ENCODE measurements at regions not wholly inside any gene's neighbourhood (a gene's known extent, or its start where the extent isn't known, plus 50 kb on each side); places are given as distances from the start of the nearest gene placed in this dataset.

DNA sequence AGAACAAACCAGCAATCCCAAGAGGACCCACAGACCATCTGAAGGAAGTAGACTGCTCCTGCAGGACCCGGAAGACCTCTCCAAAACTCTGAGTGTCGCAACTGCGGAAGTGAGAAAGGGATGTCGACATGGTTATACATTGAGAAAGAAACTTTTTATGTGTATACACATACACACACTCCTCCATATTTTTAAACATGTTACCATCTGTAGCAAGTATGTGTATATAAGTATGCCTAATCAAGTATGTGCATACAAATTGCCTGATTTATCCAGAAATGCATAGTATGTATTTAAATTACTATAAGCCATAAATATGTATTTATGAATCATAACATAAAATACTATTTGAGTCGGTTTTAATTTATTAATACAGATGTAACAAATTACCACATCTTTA lies 1220.7 kb downstream of the CDY2B start:
- no peaks in the 10 kb centered on the region for H3K4me1 ChIP-seq (ENCODE audit: control insufficient read depth in 2 of 2, insufficient read depth in 1 of 2, low read depth in 1 of 2, low read length in 2 of 2)
- H3K9me3 ChIP-seq (replicated peaks in 1 of 2; ENCODE audit: control insufficient read depth in 2 of 2, insufficient read depth in 1 of 2, low read depth in 1 of 2, low read length in 2 of 2): no peaks in the 10 kb centered on the region

DNA sequence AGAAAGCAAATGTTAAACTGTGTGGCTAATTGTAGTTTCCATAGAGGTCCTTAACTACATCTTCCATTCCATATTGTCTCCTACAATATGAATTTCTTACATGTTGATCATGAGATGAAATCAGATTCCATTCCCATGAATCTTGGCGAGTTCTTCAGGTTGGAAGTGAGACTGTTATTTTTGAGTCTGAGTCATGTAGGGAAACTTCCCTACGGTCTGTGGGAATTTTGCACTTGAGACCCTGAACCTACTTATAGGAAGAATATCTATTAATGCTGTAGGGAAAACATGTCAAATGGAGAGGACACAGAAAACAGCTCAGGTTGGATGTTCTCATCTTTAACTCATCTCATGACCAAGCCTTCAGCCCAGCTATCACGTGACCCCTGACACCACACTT lies 1226.0 kb downstream of the CDY2B start:
- H3K18ac ChIP-seq (ENCODE audit: low read length): no peak overlapping the region
- H3K27ac ChIP-seq (replicated peaks; ENCODE audit: low read length): no peak overlapping the region
- H3K9ac ChIP-seq (ENCODE audit: low read depth, low read length, poor library complexity): no peak overlapping the region
- H3K14ac ChIP-seq (ENCODE audit: low read length): no peak overlapping the region
- no peak overlapping the region for H3K4me2 ChIP-seq (ENCODE audit: insufficient read depth, low read length, poor library complexity, severe bottlenecking)
- no peak overlapping the region for H3K4me3 ChIP-seq (ENCODE audit: low read length in 2 of 2)
- no peak overlapping the region for H2BK12ac ChIP-seq (ENCODE audit: low read length)
- DNase-seq (ENCODE audit: low spot score): no peak
- H3K4ac ChIP-seq (ENCODE audit: low read length): no peak overlapping the region
- H3K27me3 ChIP-seq (ENCODE audit: control insufficient read depth in 3 of 3, insufficient read depth in 3 of 3, low read depth in 1 of 3, low read length in 3 of 3): no peaks in the 10 kb centered on the region
- H3K23ac ChIP-seq (ENCODE audit: low read depth, low read length, poor library complexity): no peak overlapping the region
- H4K8ac ChIP-seq (ENCODE audit: low read depth, low read length): no peak overlapping the region
- H4K91ac ChIP-seq (ENCODE audit: low read depth, low read length, poor library complexity): no peak overlapping the region
- no peaks in the 10 kb centered on the region for H3K36me3 ChIP-seq (replicated peaks in 1 of 2; ENCODE audit: control insufficient read depth in 2 of 2, insufficient read depth in 2 of 2, low read length in 2 of 2)
- H3K4me1 ChIP-seq (ENCODE audit: control insufficient read depth in 2 of 2, insufficient read depth in 1 of 2, low read depth in 1 of 2, low read length in 2 of 2): no peaks in the 10 kb centered on the region
- H3K9me3 ChIP-seq (replicated peaks in 1 of 2; ENCODE audit: control insufficient read depth in 2 of 2, insufficient read depth in 1 of 2, low read depth in 1 of 2, low read length in 2 of 2): no peaks in the 10 kb centered on the region
- no peak overlapping the region for H2AFZ ChIP-seq (ENCODE audit: low read length)
- no peak overlapping the region for H2BK5ac ChIP-seq (ENCODE audit: low read length)
- no peak overlapping the region for H2BK15ac ChIP-seq (ENCODE audit: low read length)
- H3K79me1 ChIP-seq (ENCODE audit: low read depth, low read length): no peaks in the 10 kb centered on the region
- no peak overlapping the region for H2AK5ac ChIP-seq (ENCODE audit: low read depth, low read length)
- H2BK120ac ChIP-seq (ENCODE audit: low read depth, low read length): no peak overlapping the region
- WGBS, 2 donors (ENCODE audit: extremely low coverage in 2 of 2, insufficient read length in 2 of 2, insufficient replicate concordance in 1 of 2): no CpG with 5 or more reads among the region's 3 CpGs

More for the DNA sequence above, 1220.7 kb downstream of the CDY2B start:
- H2BK120ac ChIP-seq (ENCODE audit: low read depth, low read length): no peak overlapping the region
- H3K4me2 ChIP-seq (ENCODE audit: insufficient read depth, low read length, poor library complexity, severe bottlenecking): no peak overlapping the region
- H3K79me1 ChIP-seq (ENCODE audit: low read depth, low read length): no peaks in the 10 kb centered on the region
- no peak overlapping the region for H2BK12ac ChIP-seq (ENCODE audit: low read length)
- no peak overlapping the region for H3K9ac ChIP-seq (ENCODE audit: low read depth, low read length, poor library complexity)
- no peak overlapping the region for H3K23ac ChIP-seq (ENCODE audit: low read depth, low read length, poor library complexity)
- H3K18ac ChIP-seq (ENCODE audit: low read length): no peak overlapping the region
- no peak overlapping the region for H4K8ac ChIP-seq (ENCODE audit: low read depth, low read length)
- no peak overlapping the region for H2BK15ac ChIP-seq (ENCODE audit: low read length)
- no peak for DNase-seq (ENCODE audit: low spot score)
- H2AFZ ChIP-seq (ENCODE audit: low read length): no peak overlapping the region
- H3K36me3 ChIP-seq (replicated peaks in 1 of 2; ENCODE audit: control insufficient read depth in 2 of 2, insufficient read depth in 2 of 2, low read length in 2 of 2): no peaks in the 10 kb centered on the region
- H3K4me3 ChIP-seq (ENCODE audit: low read length in 2 of 2): no peak overlapping the region
- no peaks in the 10 kb centered on the region for H3K27me3 ChIP-seq (ENCODE audit: control insufficient read depth in 3 of 3, insufficient read depth in 3 of 3, low read depth in 1 of 3, low read length in 3 of 3)
- WGBS, 2 donors (ENCODE audit: extremely low coverage in 2 of 2, insufficient read length in 2 of 2, insufficient replicate concordance in 1 of 2): no CpG with 5 or more reads among the region's 5 CpGs
- no peak overlapping the region for H2BK5ac ChIP-seq (ENCODE audit: low read length)
- H3K4ac ChIP-seq (ENCODE audit: low read length): no peak overlapping the region
- H2AK5ac ChIP-seq (ENCODE audit: low read depth, low read length): no peak overlapping the region
- H3K14ac ChIP-seq (ENCODE audit: low read length): no peak overlapping the region
- no peak overlapping the region for H4K91ac ChIP-seq (ENCODE audit: low read depth, low read length, poor library complexity)
- H3K27ac ChIP-seq (replicated peaks; ENCODE audit: low read length): no peak overlapping the region

DNA sequence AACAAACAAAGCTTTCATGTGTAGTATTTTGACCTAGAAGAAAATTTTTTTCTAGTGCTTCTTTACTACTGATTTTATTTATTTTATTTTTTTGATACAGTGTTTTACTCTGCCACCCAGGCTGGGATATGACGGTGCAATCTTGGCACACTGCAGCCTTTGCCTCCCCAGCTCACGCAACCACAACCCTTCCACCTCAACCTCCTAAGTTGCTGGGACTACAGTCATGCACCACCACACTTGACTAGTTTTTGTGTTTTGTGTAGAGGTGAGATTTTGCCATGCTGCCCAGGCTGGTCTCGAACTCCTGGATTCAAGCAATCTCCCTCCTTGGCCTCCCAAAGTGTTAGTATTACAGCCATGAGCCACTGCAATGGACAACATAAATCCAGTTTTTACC lies 1234.0 kb downstream of the CDY2B start:
- Histone ChIP-seq H2BK15ac (ENCODE audit: low read length) (no peak overlapping the region), H3K27ac (replicated peaks; ENCODE audit: low read length) (no peak overlapping the region), H2BK120ac (ENCODE audit: low read depth, low read length) (no peak overlapping the region), H3K9ac (ENCODE audit: low read depth, low read length, poor library complexity) (no peak overlapping the region), H2BK12ac (ENCODE audit: low read length) (no peak overlapping the region), H2AK5ac (ENCODE audit: low read depth, low read length) (no peak overlapping the region), H3K9me3 (replicated peaks in 1 of 2; ENCODE audit: control insufficient read depth in 2 of 2, insufficient read depth in 1 of 2, low read depth in 1 of 2, low read length in 2 of 2) (no peaks in the 10 kb centered on the region), H4K8ac (ENCODE audit: low read depth, low read length) (no peak overlapping the region), H3K4me1 (ENCODE audit: control insufficient read depth in 2 of 2, insufficient read depth in 1 of 2, low read depth in 1 of 2, low read length in 2 of 2) (no peaks in the 10 kb centered on the region), H3K36me3 (replicated peaks in 1 of 2; ENCODE audit: control insufficient read depth in 2 of 2, insufficient read depth in 2 of 2, low read length in 2 of 2) (no peaks in the 10 kb centered on the region), H3K23ac (ENCODE audit: low read depth, low read length, poor library complexity) (no peak overlapping the region), H3K18ac (ENCODE audit: low read length) (no peak overlapping the region), H3K4me3 (ENCODE audit: low read length in 2 of 2) (no peak overlapping the region), H4K91ac (ENCODE audit: low read depth, low read length, poor library complexity) (no peak overlapping the region), H3K27me3 (ENCODE audit: control insufficient read depth in 3 of 3, insufficient read depth in 3 of 3, low read depth in 1 of 3, low read length in 3 of 3) (no peaks in the 10 kb centered on the region), H2AFZ (ENCODE audit: low read length) (no peak overlapping the region), H3K4ac (ENCODE audit: low read length) (no peak overlapping the region), H2BK5ac (ENCODE audit: low read length) (no peak overlapping the region), H3K79me1 (ENCODE audit: low read depth, low read length) (no peaks in the 10 kb centered on the region), H3K4me2 (ENCODE audit: insufficient read depth, low read length, poor library complexity, severe bottlenecking) (no peak overlapping the region), H3K14ac (ENCODE audit: low read length) (no peak overlapping the region)
- WGBS, 2 donors (ENCODE audit: extremely low coverage in 2 of 2, insufficient read length in 2 of 2, insufficient replicate concordance in 1 of 2): no CpG with 5 or more reads among the region's 3 CpGs
- no peak for DNase-seq (ENCODE audit: low spot score)

DNA sequence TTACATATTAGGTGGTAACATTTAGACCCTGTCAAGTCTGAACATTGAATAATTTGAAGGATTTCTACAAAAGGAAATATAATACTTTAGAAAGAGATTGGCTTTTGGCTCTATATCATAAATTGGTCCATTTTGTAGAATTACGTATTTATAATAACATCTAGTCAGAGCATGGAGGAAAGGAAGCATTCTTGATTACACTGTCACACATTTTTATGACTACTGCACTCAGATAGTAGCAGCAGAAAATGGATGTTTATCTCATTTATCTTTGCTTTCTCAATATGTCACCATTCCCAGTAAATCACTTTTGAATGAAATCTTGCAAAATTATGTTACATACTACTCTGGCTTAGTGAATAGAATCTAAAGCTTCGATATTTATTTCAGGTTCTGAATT lies 1234.6 kb downstream of the CDY2B start:
- Histone ChIP-seq H3K23ac (ENCODE audit: low read depth, low read length, poor library complexity) (no peak overlapping the region), H3K4me2 (ENCODE audit: insufficient read depth, low read length, poor library complexity, severe bottlenecking) (no peak overlapping the region), H3K4ac (ENCODE audit: low read length) (no peak overlapping the region), H2BK120ac (ENCODE audit: low read depth, low read length) (no peak overlapping the region), H3K9me3 (replicated peaks in 1 of 2; ENCODE audit: control insufficient read depth in 2 of 2, insufficient read depth in 1 of 2, low read depth in 1 of 2, low read length in 2 of 2) (no peaks in the 10 kb centered on the region), H3K4me1 (ENCODE audit: control insufficient read depth in 2 of 2, insufficient read depth in 1 of 2, low read depth in 1 of 2, low read length in 2 of 2) (no peaks in the 10 kb centered on the region), H2AFZ (ENCODE audit: low read length) (no peak overlapping the region), H3K27me3 (ENCODE audit: control insufficient read depth in 3 of 3, insufficient read depth in 3 of 3, low read depth in 1 of 3, low read length in 3 of 3) (no peaks in the 10 kb centered on the region), H2AK5ac (ENCODE audit: low read depth, low read length) (no peak overlapping the region), H3K14ac (ENCODE audit: low read length) (no peak overlapping the region), H3K79me1 (ENCODE audit: low read depth, low read length) (no peaks in the 10 kb centered on the region), H2BK5ac (ENCODE audit: low read length) (no peak overlapping the region), H2BK12ac (ENCODE audit: low read length) (no peak overlapping the region), H3K36me3 (replicated peaks in 1 of 2; ENCODE audit: control insufficient read depth in 2 of 2, insufficient read depth in 2 of 2, low read length in 2 of 2) (no peaks in the 10 kb centered on the region), H3K9ac (ENCODE audit: low read depth, low read length, poor library complexity) (no peak overlapping the region), H2BK15ac (ENCODE audit: low read length) (no peak overlapping the region), H3K4me3 (ENCODE audit: low read length in 2 of 2) (no peak overlapping the region), H3K18ac (ENCODE audit: low read length) (no peak overlapping the region), H4K91ac (ENCODE audit: low read depth, low read length, poor library complexity) (no peak overlapping the region), H4K8ac (ENCODE audit: low read depth, low read length) (no peak overlapping the region), H3K27ac (replicated peaks; ENCODE audit: low read length) (no peak overlapping the region)
- no CpG with 5 or more reads among the region's 2 CpGs for WGBS, 2 donors (ENCODE audit: extremely low coverage in 2 of 2, insufficient read length in 2 of 2, insufficient replicate concordance in 1 of 2)
- DNase-seq (ENCODE audit: low spot score): no peak

All from neuronal stem cell (in vitro differentiated cells).